ENCODE measurements at regions not wholly inside any gene's neighbourhood (a gene's known extent, or its start where the extent isn't known, plus 50 kb on each side); places are given as distances from the start of the nearest gene placed in this dataset.

DNA sequence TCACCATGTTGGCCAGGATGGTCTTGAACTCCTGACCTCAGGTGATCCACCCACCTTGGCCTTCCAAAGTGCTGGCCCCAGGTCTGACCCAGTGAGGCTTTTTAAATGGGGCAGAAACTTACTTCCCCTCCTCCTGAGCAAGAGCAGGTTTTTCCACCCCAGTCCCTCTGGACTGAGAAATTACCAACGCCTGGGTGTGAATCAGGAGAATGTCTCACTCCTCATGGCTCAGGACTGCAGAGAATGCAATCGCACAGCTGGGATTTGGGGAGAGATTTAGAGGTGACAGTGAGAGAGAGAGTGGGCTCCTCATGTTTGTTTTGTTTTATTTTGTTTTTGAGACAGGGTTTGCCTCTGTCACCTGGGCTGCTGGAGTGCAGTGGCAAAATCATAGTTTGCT is 203.6 kb downstream of the RAB11FIP4 start:
- Histone ChIP-seq H3K4me3 (ENCODE audit: low read depth, low read length) (no peak overlapping the region), H3K4me1 (ENCODE audit: control insufficient read depth, insufficient read depth, low read length) (no peaks in the 10 kb centered on the region), H3K27ac (ENCODE audit: extremely low read depth, low read depth, low read length) (no peak overlapping the region), H3K9me3 (ENCODE audit: control insufficient read depth, insufficient read depth, low read depth, low read length) (no peaks in the 10 kb centered on the region), H3K36me3 (ENCODE audit: control insufficient read depth in 2 of 2, insufficient read depth in 1 of 2, low read length in 2 of 2) (no peaks in the 10 kb centered on the region)
- no peak for TF ChIP-seq ZNF202 (tag by site-specific recombination; IDR thresholded peaks at IDR 0.05; ENCODE audit: borderline replicate concordance)
- TF ChIP-seq, protein P1, sequence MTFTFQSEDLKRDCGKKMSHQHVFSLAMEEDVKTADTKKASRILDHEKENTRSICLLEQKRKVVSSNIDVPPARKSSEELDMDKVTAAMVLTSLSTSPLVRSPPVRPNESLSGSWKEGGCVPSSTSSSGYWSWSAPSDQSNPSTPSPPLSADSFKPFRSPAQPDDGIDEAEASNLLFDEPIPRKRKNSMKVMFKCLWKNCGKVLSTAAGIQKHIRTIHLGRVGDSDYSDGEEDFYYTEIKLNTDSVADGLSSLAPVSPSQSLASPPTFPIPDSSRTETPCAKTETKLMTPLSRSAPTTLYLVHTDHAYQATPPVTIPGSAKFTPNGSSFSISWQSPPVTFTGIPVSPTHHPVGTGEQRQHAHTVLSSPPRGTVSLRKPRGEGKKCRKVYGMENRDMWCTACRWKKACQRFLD (tag by site-specific recombination; IDR thresholded peaks at IDR 0.05) = no peak
- no peak for TF ChIP-seq SETDB1 (IDR thresholded peaks at IDR 0.05; ENCODE audit: insufficient read length, low read length)
- TF ChIP-seq INSM2 (tag by site-specific recombination; IDR thresholded peaks at IDR 0.05) = no peak
- no peak for TF ChIP-seq GFI1B (tag by site-specific recombination; IDR thresholded peaks at IDR 0.05)
- TF ChIP-seq ZNF140 (tag by site-specific recombination; IDR thresholded peaks at IDR 0.05) = no peak
- TF ChIP-seq, protein P2, sequence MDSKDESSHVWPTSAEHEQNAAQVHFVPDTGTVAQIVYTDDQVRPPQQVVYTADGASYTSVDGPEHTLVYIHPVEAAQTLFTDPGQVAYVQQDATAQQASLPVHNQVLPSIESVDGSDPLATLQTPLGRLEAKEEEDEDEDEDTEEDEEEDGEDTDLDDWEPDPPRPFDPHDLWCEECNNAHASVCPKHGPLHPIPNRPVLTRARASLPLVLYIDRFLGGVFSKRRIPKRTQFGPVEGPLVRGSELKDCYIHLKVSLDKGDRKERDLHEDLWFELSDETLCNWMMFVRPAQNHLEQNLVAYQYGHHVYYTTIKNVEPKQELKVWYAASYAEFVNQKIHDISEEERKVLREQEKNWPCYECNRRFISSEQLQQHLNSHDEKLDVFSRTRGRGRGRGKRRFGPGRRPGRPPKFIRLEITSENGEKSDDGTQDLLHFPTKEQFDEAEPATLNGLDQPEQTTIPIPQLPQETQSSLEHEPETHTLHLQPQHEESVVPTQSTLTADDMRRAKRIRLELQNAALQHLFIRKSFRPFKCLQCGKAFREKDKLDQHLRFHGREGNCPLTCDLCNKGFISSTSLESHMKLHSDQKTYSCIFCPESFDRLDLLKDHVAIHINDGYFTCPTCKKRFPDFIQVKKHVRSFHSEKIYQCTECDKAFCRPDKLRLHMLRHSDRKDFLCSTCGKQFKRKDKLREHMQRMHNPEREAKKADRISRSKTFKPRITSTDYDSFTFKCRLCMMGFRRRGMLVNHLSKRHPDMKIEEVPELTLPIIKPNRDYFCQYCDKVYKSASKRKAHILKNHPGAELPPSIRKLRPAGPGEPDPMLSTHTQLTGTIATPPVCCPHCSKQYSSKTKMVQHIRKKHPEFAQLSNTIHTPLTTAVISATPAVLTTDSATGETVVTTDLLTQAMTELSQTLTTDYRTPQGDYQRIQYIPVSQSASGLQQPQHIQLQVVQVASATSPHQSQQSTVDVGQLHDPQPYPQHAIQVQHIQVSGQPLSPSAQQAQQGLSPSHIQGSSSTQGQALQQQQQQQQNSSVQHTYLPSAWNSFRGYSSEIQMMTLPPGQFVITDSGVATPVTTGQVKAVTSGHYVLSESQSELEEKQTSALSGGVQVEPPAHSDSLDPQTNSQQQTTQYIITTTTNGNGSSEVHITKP (tag by site-specific recombination; IDR thresholded peaks at IDR 0.05) = no peak
- TF ChIP-seq ZNF792 (tag by site-specific recombination; IDR thresholded peaks at IDR 0.05) = no peak
- no peak for TF ChIP-seq KLF9 (tag by site-specific recombination; IDR thresholded peaks at IDR 0.05; ENCODE audit: low read depth)
- no peak for TF ChIP-seq ZNF138 (tag by site-specific recombination; IDR thresholded peaks at IDR 0.05; ENCODE audit: borderline replicate concordance)
- TF ChIP-seq, protein P3, sequence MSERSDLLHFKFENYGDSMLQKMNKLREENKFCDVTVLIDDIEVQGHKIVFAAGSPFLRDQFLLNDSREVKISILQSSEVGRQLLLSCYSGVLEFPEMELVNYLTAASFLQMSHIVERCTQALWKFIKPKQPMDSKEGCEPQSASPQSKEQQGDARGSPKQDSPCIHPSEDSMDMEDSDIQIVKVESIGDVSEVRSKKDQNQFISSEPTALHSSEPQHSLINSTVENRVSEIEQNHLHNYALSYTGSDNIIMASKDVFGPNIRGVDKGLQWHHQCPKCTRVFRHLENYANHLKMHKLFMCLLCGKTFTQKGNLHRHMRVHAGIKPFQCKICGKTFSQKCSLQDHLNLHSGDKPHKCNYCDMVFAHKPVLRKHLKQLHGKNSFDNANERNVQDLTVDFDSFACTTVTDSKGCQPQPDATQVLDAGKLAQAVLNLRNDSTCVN (tag by site-specific recombination; optimal IDR thresholded peaks at IDR 0.05) = no peak
- TF ChIP-seq, protein P4, sequence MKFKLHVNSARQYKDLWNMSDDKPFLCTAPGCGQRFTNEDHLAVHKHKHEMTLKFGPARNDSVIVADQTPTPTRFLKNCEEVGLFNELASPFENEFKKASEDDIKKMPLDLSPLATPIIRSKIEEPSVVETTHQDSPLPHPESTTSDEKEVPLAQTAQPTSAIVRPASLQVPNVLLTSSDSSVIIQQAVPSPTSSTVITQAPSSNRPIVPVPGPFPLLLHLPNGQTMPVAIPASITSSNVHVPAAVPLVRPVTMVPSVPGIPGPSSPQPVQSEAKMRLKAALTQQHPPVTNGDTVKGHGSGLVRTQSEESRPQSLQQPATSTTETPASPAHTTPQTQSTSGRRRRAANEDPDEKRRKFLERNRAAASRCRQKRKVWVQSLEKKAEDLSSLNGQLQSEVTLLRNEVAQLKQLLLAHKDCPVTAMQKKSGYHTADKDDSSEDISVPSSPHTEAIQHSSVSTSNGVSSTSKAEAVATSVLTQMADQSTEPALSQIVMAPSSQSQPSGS (tag by site-specific recombination; IDR thresholded peaks at IDR 0.05; ENCODE audit: low read depth) = no peak
- TF ChIP-seq EGR2 (tag by site-specific recombination; IDR thresholded peaks at IDR 0.05; ENCODE audit: low read depth) = no peak
- no peak for TF ChIP-seq PATZ1 (tag by site-specific recombination; IDR thresholded peaks at IDR 0.05)
- TF ChIP-seq ZNF350 (tag by site-specific recombination; IDR thresholded peaks at IDR 0.05) = no peak
- CTCF ChIA-PET = interaction anchor here (0.7 kb wide), 1 partner anchor 580 kb away, joined by 3 read pairs; no protein-coding TSS in a partner anchor
- POLR2A ChIA-PET = no interaction called here

All from HEK293 (cell line).